Panc1 (cell line): ENCODE measurements at regions not wholly inside any gene's neighbourhood (a gene's known extent, or its start where the extent isn't known, plus 50 kb on each side); places are given as distances from the start of the nearest gene placed in this dataset.

ENCODE experiments used
- ATAC-seq: fragments of 200-7000 bp; cut with Tn5 transposase; 2 replicates; pipeline ENCODE4 v1.9.1; 2020; ENCODE audit warnings: mild to moderate bottlenecking, moderate library complexity
- BruUV-seq: library from RNA; stranded (reverse); fragments of 400-500 nt; replicated peaks from 2 replicates; lab custom pipeline; 2021; lab: Mats Ljungman, UMichigan
- CTCF ChIA-PET: fragments of 300-600 bp; sonication (Branson Sonifier 250); formaldehyde crosslinking; loops from one replicate; lab custom pipeline; 2022; ENCODE audit warnings: antibody characterized with exemption; lab: Charles Lee
- POLR2A ChIA-PET: fragments of 300-600 bp; sonication (Branson Sonifier 250); formaldehyde crosslinking; loops from one replicate; lab custom pipeline; 2022; ENCODE audit warnings: antibody characterized with exemption; lab: Charles Lee
- DNase-seq: peaks from one replicate; pipeline ENCODE4 v3.0.0-alpha.2; 2010; ENCODE audit warnings: low read depth, low spot score
- H3K27ac ChIP-seq: 2 replicates; pipeline ENCODE4 v1.5.1; 2011; ENCODE audit warnings: mild to moderate bottlenecking, low read length, inconsistent platforms
- H3K27me3 ChIP-seq: fragments of 200-500 bp; sonication (Bioruptor generic); 2 replicates; pipeline ENCODE4 v1.6.0; 2014; ENCODE audit warnings: low read length, inconsistent platforms; ENCODE audit not compliant: control insufficient read depth, insufficient read depth
- H3K36me3 ChIP-seq: fragments of 200-500 bp; sonication (Bioruptor generic); 2 replicates; pipeline ENCODE4 v1.5.1; 2014; ENCODE audit warnings: inconsistent platforms, mild to moderate bottlenecking, low read length, moderate library complexity; ENCODE audit not compliant: control insufficient read depth, insufficient read depth
- H3K4me1 ChIP-seq: 2 replicates; pipeline ENCODE4 v1.5.1; 2011; ENCODE audit warnings: inconsistent platforms, mild to moderate bottlenecking, low read length, moderate library complexity; ENCODE audit not compliant: control insufficient read depth, insufficient read depth
- H3K4me3 ChIP-seq, 2 experiments: 2 replicates each; pipeline ENCODE4 v1.5.1; 2011 to 2012; ENCODE audit warnings: low read depth in 2 of 2, low read length in 2 of 2, mild to moderate bottlenecking in 2 of 2, inconsistent platforms in 1 of 2, moderate library complexity in 1 of 2
- H3K9me3 ChIP-seq: fragments of 200-500 bp; sonication (Bioruptor generic); 2 replicates; pipeline ENCODE4 v1.5.1; 2014; ENCODE audit warnings: low read depth, mild to moderate bottlenecking, inconsistent platforms, low read length, moderate library complexity; ENCODE audit not compliant: control insufficient read depth, insufficient read depth
- CTCF ChIP-seq: fragments of 450-650 bp; IDR thresholded peaks from 2 replicates; pipeline ENCODE4 v1.5.1; 2017; ENCODE audit warnings: mild to moderate bottlenecking
- POLR2AphosphoS5 ChIP-seq: IDR thresholded peaks from 2 replicates; pipeline ENCODE4 v1.6.1; 2012; ENCODE audit warnings: mild to moderate bottlenecking, low read depth, low read length, moderate library complexity
- REST ChIP-seq, 2 experiments: IDR thresholded peaks; 2 replicates each; pipeline ENCODE4 v1.6.1; 2011 to 2012; ENCODE audit warnings: low read depth in 2 of 2, control low read depth in 1 of 2, low read length in 1 of 2, mild to moderate bottlenecking in 1 of 2, moderate library complexity in 1 of 2; ENCODE audit not compliant: insufficient read depth in 1 of 2
- SIN3A ChIP-seq: IDR thresholded peaks from 2 replicates; pipeline ENCODE4 v1.6.1; 2012; ENCODE audit warnings: low read depth, mild to moderate bottlenecking, low read length, moderate library complexity, borderline replicate concordance; ENCODE audit not compliant: insufficient read depth
- TCF7L2 ChIP-seq: IDR thresholded peaks from 2 replicates; pipeline ENCODE4 v1.6.1; 2011; ENCODE audit warnings: mild to moderate bottlenecking, low read depth, low read length, inconsistent platforms
- in situ Hi-C: cut with HindIII; loops from 2 replicates; pipeline ENCODE4 v1.10.0; 2016; ENCODE audit warnings: low sequenced_read_pairs, low pct_unique_long_range_greater_than_20kb
- intact Hi-C: fragments of 100-400 bp; cut with micrococcal nuclease; formaldehyde crosslinking; loops from one replicate; pipeline ENCODE4 v1.10.0; 2022; ENCODE audit not compliant: unreplicated experiment

- ChIA-PET POLR2A (no interaction called here), CTCF (no interaction called here)
- Histone ChIP-seq H3K36me3 (no peaks in the 10 kb centered on the region), H3K9me3 (no peaks in the 10 kb centered on the region), H3K27ac (no peak overlapping the region), H3K4me1 (no peaks in the 10 kb centered on the region), H3K27me3 (no peaks in the 10 kb centered on the region), H3K4me3 (no peak overlapping the region)
- intact Hi-C loops (no loop called here), in situ Hi-C loops (no loop called here)
- no TSS peak for BruUV-seq
- DNase-seq (no peak), ATAC-seq (no peak)
- TF ChIP-seq REST (IDR thresholded peaks at IDR 0.05; ENCODE audit: insufficient read depth in 1 of 2, low read depth in 2 of 2, low read length in 1 of 2) = no peak
Measured at GRCh38 chr3:17967111-17967510, 224.7 kb upstream of the TBC1D5 start.

- no peak overlapping the region for H3K4me3 ChIP-seq
- no peak overlapping the region for H3K27ac ChIP-seq
- H3K36me3 ChIP-seq = no peaks in the 10 kb centered on the region
- BruUV-seq = no TSS peak
- no peaks in the 10 kb centered on the region for H3K9me3 ChIP-seq
- no peak for ATAC-seq
- intact Hi-C loops (no loop called here), in situ Hi-C loops (no loop called here)
- POLR2A ChIA-PET = no interaction called here
- CTCF ChIA-PET = no interaction called here
- H3K4me1 ChIP-seq = no peaks in the 10 kb centered on the region
- no peaks in the 10 kb centered on the region for H3K27me3 ChIP-seq
- TF ChIP-seq TCF7L2 (no peak), POLR2AphosphoS5 (no peak), REST (IDR thresholded peaks at IDR 0.05; ENCODE audit: insufficient read depth in 1 of 2, low read depth in 2 of 2, low read length in 1 of 2) (no peak), SIN3A (no peak), CTCF (no peak)
- DNase-seq = no peak
Measured at GRCh38 chr3:17965331-17965730, 222.9 kb upstream of the TBC1D5 start.
